ENCODE measurements at regions not wholly inside any gene's neighbourhood (a gene's known extent, or its start where the extent isn't known, plus 50 kb on each side); places are given as distances from the start of the nearest gene placed in this dataset.

GRCh38 chr6:74510878-74511277 is 695.0 kb downstream of the COL12A1 start:
- Histone ChIP-seq H3K9me3 (ENCODE audit: low read length) (no peaks in the 10 kb centered on the region), H2AFZ (ENCODE audit: low read length) (no peak overlapping the region), H3K9me2 (ENCODE audit: insufficient read depth, low read length) (no peaks in the 10 kb centered on the region), H3K4me2 (ENCODE audit: low read length) (no peak overlapping the region), H4K20me1 (ENCODE audit: insufficient read depth, low read length) (no peaks in the 10 kb centered on the region), H3K27ac (ENCODE audit: low read depth, low read length, poor library complexity, severe bottlenecking) (no peak overlapping the region), H3K79me2 (ENCODE audit: insufficient read depth, low read depth, low read length) (no peaks in the 10 kb centered on the region), H3K36me3 (ENCODE audit: insufficient read depth, low read length) (no peaks in the 10 kb centered on the region), H3K4me3 (ENCODE audit: low read depth, low read length, poor library complexity, severe bottlenecking) (no peak overlapping the region), H3K4me1 (ENCODE audit: insufficient read depth, low read length, poor library complexity, severe bottlenecking) (no peaks in the 10 kb centered on the region)
- ChIA-PET CTCF (ENCODE audit: unreplicated experiment) (no interaction called here), POLR2A (no interaction called here)
- BruUV-seq (replicated peaks): no TSS peak
- intact Hi-C loops (cut with micrococcal nuclease; ENCODE audit: unreplicated experiment): no loop called here
- TF ChIP-seq EZH2phosphoT487 (IDR thresholded peaks at IDR 0.05; ENCODE audit: borderline replicate concordance, low read depth, low read length) (no peak), CTCF (conservative IDR thresholded peaks at IDR 0.05; ENCODE audit: low read length) (no peak)
- DNase-seq (ENCODE audit: low spot score): no peak

GRCh38 chr6:74507649-74508048 is 698.2 kb downstream of the COL12A1 start:
- intact Hi-C loops (cut with micrococcal nuclease; ENCODE audit: unreplicated experiment): no loop called here
- DNase-seq (ENCODE audit: low spot score): no peak

More at GRCh38 chr6:74507649-74508048, 698.2 kb downstream of the COL12A1 start:
- H3K4me3 ChIP-seq (ENCODE audit: low read depth, low read length, poor library complexity, severe bottlenecking): no peak overlapping the region
- H3K79me2 ChIP-seq (ENCODE audit: insufficient read depth, low read depth, low read length): no peaks in the 10 kb centered on the region
- H3K27ac ChIP-seq (ENCODE audit: low read depth, low read length, poor library complexity, severe bottlenecking): no peak overlapping the region
- POLR2A ChIA-PET: no interaction called here
- BruUV-seq (replicated peaks): no TSS peak
- TF ChIP-seq EZH2phosphoT487 (IDR thresholded peaks at IDR 0.05; ENCODE audit: borderline replicate concordance, low read depth, low read length): no peak
- TF ChIP-seq CTCF (conservative IDR thresholded peaks at IDR 0.05; ENCODE audit: low read length): no peak
- no peaks in the 10 kb centered on the region for H3K36me3 ChIP-seq (ENCODE audit: insufficient read depth, low read length)
- H3K9me2 ChIP-seq (ENCODE audit: insufficient read depth, low read length): no peaks in the 10 kb centered on the region
- no peaks in the 10 kb centered on the region; the same call in 1 of the 2 replicates for H3K9me3 ChIP-seq (ENCODE audit: low read length)
- CTCF ChIA-PET (ENCODE audit: unreplicated experiment): no interaction called here
- H2AFZ ChIP-seq (ENCODE audit: low read length): no peak overlapping the region
- no peaks in the 10 kb centered on the region for H3K4me1 ChIP-seq (ENCODE audit: insufficient read depth, low read length, poor library complexity, severe bottlenecking)
- no peaks in the 10 kb centered on the region for H4K20me1 ChIP-seq (ENCODE audit: insufficient read depth, low read length)
- H3K4me2 ChIP-seq (ENCODE audit: low read length): no peak overlapping the region
